Stimulated activated CD4-positive, alpha-beta T cell treated with anti-CD3 and anti-CD28 coated beads, Interleukin-2, amount 100 ng/mL, for 24 hours (primary cell): ENCODE measurements at regions not wholly inside any gene's neighbourhood (a gene's known extent, or its start where the extent isn't known, plus 50 kb on each side); places are given as distances from the start of the nearest gene placed in this dataset.

Experiments used
- DNase-seq, 2 donors: peaks; one replicate each; pipeline ENCODE4 v3.0.0-alpha.2; 2020

DNA sequence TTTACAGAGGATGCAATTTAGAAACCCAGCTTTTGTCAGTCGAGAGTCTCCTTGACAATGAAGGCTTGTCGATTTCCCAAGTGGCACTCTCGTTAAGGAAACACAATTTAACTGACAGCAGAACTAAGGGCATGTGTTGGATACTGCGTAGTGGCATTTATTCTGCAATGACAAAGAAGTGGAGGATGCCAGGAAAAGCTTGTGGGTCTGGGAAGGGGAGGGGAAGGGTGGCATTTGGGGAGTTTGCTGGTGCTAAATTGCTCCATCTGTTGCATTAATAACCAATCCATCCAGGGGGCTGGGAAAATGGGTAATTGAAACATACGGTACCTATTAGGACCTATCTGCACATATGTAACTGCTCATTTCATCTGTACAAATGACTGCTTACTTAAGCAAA lies 190.6 kb downstream of the NSG2 start:
- DNase-seq: no peak

DNA sequence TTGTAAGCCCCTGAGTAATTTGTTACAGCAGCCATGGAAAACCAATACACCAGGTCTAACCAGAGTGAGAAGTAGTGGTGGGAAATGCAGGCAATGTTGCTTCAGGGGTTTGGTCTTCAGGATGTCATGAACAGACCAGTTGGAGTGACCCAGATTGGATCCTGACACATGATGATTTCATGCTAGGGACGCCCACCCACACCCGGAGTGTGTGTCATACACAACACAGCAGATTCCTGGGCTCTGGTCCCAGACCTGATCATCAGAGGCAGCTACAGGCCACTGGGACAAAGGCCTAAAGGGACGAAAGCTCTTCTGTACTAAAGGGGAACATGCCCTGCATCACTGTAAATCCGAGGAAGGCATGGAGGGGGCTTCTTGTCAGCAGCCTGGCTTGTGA lies 194.2 kb downstream of the NSG2 start:
- DNase-seq: no peak

DNA sequence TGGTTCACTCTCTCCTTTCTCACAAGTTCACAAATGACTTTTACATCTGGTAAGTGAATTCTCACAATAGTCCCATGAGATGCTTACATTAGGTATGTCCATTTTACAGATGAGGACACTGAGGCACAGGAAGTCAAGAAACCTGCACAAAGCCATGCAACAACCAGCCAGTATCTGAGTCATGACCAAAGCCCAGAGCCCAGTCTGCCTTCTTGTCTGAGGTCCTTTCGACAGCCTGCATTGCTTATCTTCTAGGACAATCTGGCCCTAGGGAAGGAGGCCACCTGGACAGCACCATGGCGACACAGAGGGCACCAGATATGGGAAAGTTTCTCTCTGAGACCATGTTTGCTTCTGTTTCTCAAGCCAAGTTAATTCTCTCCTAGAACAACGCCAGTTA lies 197.1 kb downstream of the NSG2 start:
- no peak for DNase-seq

DNA sequence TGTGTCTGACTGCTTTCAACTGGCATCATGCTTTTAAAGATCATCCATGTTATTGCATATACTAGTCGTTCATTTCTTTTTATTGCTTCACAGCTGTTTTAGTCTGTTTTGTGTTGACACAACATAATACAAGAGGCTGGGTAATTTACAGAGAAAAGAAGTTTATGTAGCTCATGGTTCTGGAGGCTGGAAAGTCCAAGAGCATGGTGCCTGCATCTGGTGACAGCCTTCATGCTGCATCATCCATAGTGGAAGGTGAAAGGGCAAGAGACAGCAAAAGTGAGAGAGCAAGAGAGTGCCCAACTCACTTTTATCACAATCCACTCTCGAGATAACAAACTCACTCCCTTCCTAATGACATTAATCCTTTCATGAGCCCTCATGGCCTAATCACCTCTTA lies 198.4 kb downstream of the NSG2 start:
- no peak for DNase-seq

DNA sequence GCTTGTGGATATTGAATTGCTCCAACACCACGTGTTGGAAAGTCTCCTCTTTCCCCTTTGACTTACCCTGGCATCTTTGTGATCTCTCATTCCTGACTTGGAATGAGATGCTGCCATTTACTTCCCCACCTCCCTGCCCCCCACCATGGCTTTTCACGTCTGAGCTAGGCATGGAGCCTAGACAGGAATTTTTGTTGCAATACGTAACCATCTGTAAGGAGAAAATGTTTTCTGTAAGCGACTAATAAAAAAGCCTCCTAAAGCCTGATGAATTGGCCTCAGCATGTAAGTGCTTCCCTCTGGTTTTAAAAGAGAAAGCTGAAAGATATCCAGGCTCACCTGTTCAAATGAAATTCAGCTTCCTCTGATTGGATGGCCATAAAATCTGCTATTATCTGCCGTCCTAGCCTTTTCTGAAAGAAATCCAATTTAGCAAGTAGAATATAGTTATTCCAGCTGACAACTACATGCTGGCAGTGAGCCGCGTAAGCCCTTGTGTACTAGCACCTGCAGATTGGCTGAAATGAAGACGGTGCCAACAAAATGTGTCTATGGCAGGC lies 200.1 kb downstream of the NSG2 start:
- DNase-seq: no peak

DNA sequence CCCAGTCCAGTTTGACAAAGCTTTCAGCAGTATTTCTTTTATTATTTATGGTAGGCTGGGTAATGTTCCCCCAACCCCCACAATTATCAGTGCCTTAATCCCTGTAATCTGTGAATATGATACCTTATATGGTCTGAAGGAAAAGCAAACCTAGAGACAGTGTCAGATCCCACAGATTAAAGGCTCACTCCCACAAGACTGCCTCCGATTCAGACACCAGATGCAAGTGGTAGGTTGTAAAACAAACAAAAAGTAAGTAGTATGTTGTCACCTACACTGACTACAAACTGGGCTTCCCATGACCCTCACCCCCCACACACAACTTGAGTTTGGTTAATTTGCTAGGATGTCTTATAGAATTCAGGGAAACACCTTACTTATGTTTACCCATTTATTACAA lies 201.2 kb downstream of the NSG2 start:
- no peak for DNase-seq

DNA sequence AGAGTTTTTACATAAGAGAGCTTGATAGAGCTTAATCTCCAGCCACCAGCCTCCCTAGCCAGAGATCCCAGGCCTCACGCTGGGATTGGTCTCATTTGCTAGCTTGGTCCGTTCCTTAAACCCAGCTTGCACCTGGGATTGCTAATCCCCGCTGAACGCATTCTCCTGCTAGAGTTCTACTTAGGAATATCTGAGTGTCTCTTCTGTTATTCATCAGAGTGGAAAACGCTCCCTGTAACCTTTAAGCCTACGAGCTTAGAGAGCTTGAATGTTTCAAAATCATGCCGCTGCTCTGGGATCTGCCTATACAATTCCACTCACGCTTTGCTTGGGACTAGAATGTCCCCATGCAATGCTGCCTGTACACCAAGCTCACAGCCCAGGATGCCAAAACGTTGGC lies 201.8 kb downstream of the NSG2 start:
- no peak for DNase-seq

DNA sequence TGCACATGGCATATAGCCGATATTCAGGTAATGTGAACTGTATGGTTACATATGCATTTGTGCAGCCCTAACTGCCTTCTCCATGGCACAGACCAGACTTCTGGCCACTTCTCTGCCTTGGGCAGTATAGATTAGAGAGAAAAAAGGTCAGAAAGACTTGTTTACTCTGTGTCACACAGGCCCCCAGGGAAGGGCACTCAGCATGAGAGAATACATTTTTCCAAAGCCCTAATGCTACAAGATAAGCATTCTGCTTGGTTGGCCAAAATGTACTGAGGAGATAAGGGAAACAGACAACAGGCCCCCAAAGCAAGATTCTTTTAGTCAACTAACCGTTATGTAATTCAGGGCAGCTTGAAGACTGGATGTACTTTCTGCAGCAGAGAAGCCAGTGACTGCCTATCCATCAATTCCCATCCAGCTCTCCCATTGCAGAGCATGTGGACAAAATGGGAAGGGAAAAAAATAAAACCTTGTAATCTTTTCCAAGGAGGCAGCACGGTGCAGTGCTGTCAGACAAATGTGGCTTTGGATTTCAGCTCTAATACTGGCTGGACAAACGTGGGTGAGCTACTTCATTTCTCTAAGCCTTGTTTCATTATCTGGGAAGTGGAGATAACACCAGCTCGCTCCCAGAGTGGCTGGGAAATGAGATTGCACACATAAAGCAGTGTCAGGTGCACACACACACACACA lies 205.9 kb downstream of the NSG2 start:
- DNase-seq: no peak

DNA sequence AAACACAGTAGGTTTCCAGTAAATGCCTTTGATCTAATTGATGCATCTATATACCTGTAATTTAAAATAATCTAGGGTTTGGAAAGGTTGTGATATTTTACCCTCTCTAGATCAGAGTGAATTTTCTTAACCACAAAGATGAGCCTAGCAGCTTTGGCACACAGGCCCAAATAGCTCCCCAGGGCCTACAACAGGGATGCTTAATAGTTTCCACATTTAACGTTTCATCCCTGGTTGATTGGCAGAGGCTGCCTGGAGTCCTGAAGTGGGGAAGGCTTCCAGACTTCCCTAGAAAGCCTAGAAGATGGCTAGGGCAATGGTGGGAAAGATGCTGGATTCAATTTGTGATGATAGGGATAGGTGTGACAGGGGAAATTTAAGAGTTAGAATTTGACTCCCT lies 206.6 kb downstream of the NSG2 start:
- no peak for DNase-seq

DNA sequence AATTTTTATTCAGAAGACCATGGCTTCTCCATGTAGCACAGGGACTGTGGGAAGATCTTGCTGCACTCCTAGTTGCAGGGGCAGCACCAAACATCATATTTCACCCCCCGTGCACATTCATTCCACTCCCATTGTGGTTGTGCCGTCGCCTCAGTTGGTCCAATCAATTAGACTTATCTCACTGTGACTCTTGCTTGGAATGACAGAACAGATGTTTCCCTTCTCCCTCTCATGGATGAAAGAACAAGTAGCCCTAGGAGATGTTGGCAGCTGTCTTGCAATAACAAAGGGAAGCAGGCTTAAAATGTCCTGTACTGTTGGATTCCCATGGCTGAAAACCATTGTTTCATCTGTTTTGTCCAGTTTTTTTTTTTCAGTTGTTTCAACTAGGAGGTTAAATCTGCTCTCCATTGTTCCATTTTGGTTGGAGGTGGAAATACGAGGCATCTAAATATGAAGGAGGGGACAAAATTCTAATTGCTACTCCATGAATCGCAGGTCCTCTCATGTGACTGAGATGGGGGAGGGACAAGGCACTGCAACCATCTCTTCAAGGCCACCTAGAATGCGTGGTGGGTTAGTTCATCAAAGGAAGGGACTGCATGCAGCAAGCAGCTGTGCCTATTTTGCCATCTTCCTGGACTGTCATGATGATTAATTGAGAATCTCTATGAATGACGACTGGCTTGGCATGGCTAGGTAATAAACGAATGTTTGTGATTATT lies 214.4 kb downstream of the NSG2 start:
- DNase-seq: no peak

DNA sequence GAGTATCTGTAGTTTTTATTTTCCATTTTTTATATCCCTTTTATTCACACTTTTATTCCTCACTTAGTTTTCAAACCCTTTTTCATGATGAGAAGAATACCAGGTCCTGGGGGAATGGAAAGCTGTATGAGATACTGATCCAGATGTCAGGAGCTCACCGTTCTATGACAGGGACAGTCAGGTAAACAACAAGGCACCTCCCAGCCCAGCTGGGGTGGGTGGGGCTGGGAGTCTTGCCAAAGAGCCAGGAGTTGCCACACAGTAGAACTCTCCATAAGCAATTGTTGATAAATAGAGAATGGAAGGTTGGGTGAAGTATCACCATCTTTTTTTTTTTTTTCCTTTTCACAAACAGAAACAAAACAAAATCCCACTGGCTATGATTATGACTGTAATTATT lies 225.8 kb downstream of the NSG2 start:
- DNase-seq: no peak

DNA sequence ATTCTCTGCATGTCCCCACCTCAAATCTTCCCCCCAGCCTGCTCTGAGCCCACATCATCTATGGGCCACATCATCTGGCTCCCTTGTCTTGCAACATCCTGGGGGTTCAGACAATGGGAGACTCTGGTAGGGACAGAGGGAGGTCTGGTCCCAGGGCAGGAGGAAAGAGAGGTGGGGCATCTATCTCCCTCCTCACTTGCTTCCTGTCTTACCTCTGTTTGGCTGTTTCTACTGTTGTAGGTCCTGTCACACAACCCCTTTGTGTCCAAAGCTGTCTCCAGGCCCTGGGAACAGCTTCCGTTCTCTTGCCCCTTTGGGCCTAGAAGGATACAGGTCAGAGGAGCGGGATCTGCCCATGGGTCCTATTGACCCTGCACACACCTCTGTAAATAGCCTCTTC lies 227.2 kb downstream of the NSG2 start:
- DNase-seq: no peak

DNA sequence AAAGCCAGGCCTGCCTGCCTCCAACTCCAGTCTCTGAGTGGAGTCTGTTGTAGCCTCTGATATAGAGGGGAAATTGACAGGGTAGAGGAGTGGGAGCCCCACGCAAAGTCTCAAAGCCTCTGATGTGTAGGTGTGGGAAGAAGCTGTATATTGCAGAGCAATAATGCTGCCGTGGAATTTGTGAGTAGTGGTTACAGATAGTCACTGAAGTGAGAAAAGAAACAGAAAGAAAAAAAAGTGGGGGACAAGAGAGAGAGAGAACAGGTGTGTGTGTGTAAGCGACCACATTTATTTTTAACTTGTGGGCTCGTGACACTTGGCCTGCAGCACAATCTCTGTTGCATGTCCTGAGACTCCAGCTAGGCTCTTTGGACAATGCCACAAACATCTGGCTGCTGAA lies 227.8 kb downstream of the NSG2 start:
- DNase-seq: no peak

DNA sequence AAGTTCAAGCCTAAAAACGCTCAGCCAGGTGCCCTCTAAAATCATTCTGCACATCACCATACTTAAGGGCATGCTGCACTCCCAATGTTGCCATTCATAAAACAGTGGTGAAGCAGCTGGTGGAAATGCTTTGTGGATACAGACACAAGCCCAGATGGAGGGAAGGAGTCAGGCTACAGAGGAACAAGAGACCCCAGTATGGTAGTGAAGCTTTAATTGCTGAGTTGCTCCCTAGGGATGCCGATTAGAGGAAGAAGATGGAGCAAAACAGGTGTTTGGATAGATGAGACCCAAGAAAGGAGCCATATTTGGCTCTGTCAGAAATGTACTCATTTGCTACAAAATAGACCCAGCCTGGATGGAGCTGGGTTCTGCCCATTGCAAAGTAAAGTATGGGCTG lies 230.5 kb downstream of the NSG2 start:
- no peak for DNase-seq

DNA sequence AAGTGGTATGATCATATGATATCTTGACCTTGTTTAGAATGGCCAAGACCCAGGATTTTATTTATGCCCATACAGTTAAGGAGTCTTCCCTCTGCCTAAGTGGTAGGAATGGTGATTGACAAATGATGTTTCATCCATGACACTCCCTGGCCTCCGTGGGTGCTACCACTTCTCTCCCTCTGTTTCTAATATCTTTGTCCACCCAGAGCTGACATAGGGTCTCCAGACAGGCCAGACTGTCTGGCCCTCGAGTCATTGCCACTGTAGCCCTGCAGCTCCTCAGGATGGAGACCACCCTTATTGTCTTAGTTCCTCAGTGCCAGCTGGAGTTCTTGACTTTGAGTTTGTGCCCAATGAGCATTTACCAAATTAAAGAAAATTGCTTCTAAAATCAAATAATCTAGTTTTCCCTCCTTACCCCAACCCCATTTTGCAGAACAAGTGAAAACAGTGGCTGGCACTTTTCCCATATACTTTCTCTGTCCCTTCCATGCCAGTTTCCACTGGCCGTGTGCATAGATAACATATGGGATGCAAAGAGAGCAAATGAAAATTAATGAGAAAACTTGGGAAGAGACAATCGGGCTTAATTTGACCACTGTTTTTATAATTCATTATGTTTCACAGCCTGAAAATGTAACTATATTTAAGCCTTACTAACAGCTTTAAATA lies 235.7 kb downstream of the NSG2 start:
- no peak for DNase-seq

DNA sequence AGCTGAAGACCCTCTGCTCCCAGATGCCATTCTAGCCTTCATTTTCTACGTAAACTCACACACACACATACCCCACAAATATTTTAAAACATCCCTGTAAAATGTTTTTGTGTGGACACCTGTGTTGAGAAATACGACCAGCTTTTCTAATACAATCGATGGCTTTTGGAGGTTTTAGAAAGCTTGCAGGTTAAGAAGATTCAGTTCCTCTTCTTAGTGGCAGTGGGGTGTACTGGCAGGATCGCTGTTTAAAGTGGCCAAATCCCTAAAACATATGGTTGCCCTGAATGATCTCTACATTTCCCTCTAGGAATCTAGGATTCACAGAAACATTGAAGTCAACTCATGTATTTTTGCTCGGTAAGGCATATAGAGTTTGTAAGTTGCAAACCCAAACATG lies 236.3 kb downstream of the NSG2 start:
- no peak for DNase-seq

DNA sequence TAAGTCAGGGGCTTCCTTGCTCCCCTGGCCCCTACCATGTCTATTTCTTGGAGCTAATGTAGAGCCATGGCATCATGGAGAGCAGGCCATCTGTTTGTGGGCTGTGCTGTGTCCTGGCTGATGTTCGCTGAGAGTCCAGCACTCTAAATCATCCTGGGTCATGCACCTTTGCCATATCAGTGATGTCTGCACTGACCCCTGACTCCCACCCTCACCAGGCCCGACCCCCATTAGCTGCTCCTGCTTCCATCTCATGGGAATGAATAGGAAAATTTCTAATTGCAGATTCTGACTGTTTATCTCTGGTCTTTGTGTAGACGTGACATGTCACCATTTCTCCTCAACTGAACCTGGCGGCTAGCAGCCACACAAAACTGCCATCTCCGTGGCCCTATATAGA lies 236.9 kb downstream of the NSG2 start:
- DNase-seq: no peak

DNA sequence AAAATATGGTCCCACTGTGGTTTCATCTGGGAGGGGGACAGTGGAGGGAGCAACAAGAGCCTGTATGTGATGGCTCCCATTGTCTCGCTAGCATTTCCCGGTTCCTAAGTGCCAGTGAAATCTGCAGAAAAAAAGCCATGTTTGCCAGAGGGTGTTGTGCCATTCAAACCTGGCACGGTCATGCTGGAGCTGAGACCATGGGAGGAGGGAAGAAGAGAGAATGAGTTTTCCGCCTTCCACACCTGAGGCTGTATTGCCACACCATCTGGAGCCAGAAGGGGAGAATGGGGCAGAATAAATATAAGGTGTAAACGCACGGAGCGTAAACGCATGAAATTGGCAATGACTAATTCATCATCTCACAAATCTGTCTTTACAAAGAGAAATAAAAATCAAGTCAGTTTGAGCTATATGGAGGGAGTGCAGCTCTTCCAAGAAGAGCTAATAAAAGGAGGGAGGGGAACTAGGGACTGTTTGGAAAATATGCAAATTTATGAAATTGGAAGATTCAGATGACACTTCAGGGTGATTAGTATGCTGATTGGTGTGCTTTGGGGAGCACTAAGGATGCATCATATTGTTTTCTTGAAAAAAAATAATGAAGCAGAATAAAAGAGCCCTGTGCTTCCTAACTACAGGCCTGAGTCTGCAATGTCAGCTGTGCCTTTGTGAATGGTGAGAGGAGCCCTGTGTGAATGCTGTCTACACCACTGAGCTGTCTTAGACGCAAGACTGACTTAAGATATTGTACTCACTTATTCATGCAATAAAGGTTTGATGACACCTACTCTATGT lies 237.9 kb downstream of the NSG2 start:
- DNase-seq: no peak

DNA sequence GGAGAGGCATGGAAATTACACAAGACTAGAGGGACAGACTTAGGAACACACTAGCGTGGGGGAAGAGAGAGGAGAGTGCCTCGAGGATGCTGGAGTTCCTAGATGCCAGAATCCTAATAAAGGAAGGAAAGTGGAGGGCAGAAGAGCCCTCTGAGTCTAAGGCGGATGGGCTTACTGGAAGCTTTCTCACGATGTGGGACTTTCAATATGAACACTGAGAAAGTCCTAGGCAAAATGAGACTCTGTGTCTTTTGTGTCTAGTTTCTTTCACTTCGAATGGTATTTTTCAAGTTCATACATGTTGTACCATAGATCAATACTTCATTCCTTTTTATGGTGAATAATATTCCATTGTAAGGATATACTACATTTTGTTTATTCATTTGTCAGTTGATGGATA lies 239.4 kb downstream of the NSG2 start:
- DNase-seq: no peak

DNA sequence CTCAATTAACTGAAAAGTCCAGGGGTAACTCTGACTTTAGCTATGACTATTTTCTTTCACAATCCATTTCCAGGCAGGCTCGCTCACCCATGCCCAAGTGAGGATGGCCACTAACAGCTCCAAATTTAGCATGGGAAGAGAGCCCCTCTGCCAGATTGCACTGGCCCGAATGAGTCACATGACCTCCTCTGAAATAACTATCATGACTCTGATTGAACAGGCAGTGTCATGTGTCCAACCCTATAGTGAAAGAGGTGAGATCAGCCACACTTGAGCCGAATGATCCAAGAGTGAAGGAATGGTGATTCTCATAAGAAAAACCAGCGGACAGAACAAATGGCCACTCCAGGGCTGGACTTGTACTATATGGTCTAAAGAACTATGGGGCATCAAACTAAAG lies 242.3 kb downstream of the NSG2 start:
- DNase-seq: no peak

DNA sequence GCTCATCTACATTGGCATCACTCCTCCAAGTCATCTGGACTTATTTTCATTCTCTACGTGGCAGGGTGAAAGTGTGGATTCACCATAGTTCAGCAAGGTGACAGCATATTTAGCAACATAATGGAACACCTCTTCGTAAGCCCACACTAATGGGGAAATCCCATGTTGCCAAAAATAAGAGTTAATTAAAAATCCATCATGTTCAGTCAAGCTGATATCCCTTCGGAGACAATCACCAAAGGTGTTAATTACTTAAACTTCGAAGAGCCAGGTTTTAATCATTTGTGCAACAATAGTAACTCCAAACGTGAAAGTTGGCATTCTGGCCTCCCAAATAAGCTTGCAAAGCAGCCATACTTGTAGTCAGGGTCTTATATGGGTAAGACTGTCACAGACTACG lies 242.9 kb downstream of the NSG2 start:
- no peak for DNase-seq

DNA sequence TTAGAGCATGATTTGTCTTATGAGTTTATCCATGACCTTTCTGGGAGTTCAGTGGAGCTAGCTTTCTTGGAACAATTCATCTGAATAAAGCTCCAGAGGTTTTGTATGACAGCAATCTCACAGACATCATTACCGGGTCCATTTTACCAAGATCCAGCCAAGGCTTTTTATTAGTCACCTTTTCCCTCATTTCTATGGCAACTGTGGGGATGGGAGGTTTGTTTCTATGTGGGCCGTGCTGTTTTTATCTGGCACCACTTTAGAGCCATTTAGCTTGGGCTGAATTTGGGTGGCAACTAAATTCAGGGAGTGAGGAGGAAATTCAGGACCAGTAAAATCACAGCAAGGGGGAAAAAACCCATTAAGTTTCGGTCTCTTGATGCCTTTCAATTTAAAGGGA lies 245.7 kb downstream of the NSG2 start:
- DNase-seq: no peak

DNA sequence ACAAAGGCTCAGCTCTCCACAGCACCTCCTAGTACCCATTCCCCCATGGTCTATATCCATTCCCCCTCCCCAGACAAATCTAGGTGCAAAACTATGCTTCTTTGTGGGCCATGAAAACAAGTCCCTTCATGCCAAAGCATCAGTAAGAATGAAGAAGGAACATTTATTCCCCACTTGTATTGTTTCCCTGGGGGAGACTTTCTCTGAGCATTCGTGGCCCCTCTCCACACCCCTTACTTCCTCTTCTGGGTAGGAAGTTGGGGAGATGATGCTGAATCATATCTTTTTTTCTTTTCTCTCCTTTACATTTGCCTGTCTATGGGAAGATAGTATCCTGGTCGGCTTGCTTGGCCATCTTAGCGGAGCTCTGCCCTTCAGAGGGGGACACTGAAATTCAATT lies 246.8 kb downstream of the NSG2 start:
- no peak for DNase-seq
